Dedifferentiated amniotic fluid mesenchymal stem cell (primary cell): ENCODE measurements at regions not wholly inside any gene's neighbourhood (a gene's known extent, or its start where the extent isn't known, plus 50 kb on each side); places are given as distances from the start of the nearest gene placed in this dataset.
A peak's percentile ranks its signal among the peaks of the same experiment; 100 is the strongest.

Source experiments
- DNase-seq: peaks from one replicate; pipeline ENCODE4 v3.0.0-alpha.2; 2016; ENCODE audit errors: extremely low spot score

DNA sequence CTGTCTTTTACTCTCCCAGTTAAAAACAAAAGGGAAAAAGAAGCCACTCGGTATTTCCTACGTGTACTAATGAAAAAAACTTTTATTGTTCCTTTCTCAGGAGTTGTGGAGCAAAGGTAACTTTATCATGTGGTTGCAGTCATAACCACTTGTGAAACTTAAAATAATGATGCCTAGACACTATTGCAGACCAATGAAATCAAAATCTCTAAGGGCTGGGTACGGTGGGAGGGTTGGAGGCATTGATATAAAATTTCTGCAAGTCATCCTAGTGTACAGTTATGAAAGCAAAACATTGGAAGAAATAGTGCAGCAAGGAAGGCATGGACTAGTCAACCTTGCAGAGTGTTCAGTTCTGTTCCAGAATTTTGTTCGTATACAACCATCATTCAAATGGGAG, 808.8 kb downstream of the TUSC7 start:
- no peak for DNase-seq

DNA sequence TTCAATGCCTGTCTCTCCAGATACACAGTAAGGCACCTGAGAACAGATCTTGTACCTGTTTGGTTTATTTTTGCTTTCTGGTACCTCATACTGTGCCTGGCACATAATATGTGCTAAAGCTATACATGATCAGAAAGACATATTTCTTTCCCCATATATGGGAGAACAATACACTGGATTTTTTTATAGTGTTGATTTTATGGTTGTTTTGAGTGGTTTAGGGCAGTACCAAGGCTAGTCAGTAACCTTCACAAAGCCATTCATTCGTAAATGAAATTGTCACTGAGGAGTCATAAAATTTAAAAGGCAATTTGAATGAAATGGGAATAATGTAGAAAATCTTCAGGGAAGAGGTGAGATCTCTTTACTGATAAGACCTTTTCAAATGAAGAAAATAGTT, 810.2 kb downstream of the TUSC7 start:
- DNase-seq: no peak

DNA sequence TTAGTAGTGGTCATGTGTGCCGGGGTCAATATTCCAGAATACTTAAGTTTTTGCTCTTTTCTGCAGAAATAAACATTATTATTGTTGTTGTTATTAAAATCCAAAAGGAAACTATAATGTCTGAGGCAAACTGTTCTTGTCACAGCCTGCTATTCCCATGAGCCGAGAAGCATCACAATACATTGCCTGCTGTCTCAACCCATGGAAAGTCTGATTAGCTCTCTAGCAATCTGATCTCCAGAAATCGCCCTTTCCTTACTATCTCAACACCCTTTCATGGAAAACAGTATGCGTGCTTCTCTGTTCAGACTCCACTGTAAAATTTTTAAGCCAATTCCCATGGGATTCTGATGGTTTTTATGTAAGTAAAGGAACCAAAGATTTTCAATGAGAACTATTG, 811.0 kb downstream of the TUSC7 start:
- no peak for DNase-seq

DNA sequence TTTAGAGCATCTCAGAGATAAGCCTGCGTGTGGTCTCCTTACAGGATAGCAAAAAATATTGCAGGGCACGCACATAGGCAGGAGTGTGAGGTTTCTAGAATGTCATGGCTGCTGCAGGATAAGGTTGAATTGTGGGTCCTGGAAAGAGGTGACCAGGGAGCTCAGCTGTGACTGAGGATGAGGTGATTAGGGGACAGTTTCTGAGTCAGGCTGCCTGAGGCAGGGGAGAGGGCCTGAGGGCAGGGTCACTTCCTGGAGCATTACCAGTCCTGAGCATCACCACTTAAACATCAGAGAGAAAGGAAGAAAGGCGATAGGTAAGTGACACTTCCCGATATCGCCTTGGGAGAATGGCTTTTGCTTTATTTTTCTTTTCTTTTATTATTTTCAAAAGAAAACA, 813.8 kb downstream of the TUSC7 start:
- no peak for DNase-seq

DNA sequence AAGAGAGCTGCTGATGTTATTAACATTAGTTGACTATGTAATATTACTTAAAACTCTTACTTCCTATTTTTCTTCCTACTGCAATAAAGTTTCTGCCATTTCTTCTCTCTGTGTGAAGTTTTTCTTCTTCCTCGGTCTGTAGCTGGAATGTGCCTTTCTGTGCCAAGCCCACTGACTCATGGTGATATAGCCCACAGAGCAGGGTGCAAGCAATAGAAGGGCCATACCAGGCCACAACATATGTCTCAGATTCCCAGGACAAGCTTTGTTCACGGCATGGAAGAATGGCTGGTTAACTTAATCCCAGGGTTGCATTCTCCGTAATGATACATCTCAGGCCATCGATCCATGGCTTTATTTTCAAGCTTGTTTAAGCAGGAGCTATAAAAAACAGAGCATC, 815.3 kb downstream of the TUSC7 start:
- DNase-seq: peak; percentile 65

DNA sequence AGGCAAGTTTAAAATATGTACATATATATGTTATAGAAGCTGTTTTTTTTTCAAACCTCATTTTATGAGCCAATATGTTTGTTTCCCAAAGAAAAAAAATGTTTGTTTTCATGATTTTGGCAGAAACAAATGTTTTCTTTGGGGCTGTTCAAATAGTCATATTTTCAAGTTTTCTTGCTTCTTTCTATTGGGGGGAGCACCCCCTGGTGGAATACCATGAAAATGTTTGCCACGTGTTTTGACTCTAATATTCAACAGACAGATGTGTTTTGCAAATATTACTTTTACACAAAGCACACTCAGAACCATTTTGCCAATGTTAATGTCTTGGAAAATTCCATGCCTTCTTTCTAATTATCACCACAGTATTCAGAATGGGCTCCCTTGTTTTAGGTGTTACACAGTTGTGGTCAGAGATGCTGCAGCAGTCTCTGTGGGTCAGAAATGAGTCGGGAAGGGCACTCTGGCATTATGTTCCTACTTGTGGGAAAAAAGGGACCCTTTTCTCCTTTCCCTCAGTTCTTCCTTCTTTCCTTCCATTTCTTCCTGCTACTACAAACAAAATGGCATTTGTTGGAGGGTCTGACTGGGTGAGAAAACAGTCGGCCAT, 817.0 kb downstream of the TUSC7 start:
- peak; percentile 68 for DNase-seq

DNA sequence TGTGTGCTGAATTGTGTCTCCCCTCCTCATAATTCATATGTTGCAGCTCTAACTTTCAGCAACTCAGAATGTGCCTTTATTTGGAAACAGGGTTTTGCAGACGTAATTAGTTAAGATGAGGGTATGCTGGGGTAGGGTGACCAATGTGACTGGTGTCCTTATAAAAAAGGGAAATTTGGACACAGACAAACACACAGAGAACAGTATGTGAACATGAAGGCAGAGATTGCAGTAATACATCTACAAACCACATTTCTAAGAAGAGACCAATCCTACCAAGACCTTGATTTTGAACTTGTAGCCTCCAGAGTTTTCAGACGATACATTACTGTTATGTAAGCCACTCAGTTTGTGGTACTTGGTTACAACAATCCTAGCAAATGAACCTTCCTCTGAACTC, 817.8 kb downstream of the TUSC7 start:
- DNase-seq: no peak

DNA sequence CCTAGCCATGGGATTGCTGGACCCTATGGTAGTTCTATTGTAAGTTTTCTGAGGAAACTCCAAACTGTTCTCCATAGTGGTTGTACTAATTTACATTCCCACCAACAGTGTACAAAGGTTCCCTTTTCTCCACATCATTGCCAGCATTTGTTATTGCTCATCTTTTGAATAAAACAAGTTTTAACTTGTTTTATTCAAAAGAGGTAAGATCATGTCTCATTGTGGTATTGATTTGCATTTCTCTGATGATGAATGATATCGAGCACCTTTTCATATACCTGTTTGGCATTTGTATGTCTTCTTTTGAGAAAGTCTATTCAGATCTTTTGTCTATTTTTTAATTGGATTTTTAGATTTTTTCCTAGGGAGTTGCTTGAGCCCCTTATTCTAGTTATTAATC, 819.1 kb downstream of the TUSC7 start:
- no peak for DNase-seq

DNA sequence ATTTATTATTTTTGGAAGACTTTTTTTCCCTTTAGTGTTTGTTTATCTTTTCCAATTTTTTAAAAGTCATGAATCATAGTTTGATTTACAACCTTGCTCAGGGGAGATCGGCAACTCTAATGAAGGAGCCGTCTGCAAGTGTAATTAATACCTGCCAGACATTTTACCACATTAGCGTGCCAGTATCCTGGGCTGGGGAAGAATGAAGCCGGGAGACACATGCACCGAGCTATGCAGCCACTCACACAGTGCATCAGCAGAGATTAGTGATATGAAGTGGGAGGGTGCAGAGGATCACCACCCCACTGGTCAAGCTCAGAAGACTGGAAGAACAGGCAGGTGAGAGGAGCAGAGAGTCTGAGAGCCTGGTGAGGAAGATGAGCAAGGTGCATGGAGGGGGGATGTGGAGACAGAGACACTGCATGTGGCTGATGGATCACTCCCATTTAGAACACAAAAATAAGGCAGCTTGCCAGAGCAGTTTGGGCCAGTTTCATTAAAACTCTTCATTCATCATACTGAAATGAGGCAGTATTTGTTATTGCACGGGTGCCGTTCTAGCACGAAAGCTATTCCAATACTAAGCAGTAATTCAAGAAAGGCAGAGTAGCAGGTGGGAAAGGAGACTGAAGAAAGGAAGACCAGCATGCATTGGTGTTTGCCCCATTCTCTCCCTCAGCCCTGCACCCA, 821.6 kb downstream of the TUSC7 start:
- no peak for DNase-seq

DNA sequence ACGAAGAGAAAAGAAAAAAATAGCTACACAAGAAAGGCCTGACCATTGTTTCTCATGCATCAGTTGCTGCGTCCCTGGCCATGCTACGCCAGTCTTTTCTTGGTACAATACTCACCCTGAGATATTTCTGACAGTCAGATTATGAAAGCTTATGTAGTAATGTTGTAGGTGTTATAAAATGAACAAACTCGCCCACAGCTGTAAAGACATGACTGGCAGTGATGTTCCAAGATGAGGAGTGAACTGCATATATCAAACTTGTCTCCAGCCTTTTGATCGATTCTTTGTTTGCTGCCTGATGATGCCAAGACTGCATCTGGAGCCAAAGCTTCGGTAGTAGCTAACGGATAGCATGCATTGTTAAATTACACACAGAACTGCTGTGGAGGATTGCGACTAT, 822.7 kb downstream of the TUSC7 start:
- DNase-seq: no peak

DNA sequence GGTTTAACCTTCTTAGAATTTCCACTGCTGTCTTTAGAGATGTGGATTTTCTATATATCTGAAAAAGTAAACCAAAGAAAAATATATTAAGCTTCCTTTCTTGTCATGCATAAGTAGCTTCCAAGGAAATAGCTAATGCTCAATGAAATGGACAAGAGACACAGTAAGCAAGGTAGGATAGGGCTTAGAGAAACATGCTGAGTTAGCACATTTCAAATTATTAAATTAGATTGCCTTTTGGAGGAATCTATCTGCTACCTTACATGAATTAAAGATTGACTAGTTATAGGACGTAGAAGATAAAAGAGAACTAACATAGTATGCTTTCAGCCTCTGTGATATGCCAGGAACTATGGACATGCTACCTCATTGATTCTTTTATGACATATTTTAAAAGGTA, 824.6 kb downstream of the TUSC7 start:
- no peak for DNase-seq

DNA sequence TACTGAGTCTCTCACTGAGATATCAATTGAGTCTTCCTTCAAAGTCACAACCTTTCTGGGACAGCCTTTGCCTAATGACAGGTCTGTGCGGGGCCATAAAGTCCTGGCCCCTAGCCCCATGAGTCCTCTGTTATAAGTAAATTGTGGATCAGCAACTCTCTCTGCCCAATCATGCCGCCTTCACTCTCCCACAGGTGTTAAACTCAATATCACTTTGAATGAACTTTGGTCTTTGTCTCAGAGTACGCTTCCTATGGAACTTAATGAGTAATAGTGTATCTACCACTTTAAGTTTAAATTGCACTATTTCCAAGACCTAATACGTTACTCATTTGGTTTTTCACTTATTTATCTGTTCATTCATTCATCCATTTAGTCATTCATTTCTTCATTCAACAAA, 826.4 kb downstream of the TUSC7 start:
- DNase-seq: no peak

DNA sequence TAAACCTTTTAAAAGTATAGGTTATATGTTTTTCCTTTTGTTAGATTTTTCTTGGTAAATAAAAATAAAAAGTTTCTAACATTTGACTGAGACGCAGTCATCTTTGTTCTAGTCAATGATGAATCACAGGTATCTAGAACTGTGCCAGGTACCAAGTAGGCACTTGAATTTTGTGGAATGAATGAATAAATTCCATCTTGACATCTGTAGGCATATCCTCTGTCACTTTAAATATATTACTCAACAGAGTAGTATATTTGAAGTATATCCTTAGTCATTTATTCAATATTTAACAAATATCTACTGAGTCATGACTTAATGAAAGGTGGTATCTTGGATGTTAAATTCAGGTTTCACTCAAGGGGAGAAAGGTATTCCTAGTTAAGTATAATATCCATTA, 828.4 kb downstream of the TUSC7 start:
- DNase-seq: no peak

DNA sequence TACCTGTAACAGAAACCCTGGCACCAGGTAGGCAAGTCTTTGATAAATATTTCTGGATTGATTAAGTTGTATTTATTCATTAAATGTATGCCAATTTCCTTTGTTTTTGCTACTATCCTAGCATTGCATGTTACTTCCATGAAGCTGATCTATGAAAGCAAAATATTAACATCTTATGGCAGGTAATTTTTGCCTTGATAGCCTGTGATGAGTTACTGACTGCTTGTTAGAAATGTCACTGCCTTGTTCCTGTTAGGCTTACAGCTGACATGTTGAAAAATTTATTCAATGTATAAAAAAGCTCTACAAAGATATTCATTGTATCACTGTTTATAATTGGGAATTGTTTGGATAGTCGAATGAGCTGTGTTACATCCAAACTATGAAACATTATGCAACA, 830.1 kb downstream of the TUSC7 start:
- DNase-seq: no peak

DNA sequence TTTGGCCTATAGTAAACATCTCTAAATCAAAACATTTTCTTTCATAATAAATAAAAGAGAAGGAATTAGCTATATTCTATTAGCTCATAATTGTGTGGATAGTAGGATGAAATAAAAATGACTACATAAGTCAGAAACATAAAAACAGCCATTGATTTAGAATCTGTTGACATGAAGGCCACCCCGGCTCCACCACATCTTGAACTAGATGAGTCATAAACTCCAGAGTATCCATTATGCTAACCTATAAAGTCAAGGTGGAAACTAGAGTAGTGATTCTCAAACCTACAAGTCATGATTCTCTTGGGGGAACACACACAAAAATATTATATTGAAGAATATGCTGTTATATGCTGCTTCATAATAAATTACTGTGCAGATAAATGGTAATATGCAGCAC, 831.0 kb downstream of the TUSC7 start:
- DNase-seq: no peak

DNA sequence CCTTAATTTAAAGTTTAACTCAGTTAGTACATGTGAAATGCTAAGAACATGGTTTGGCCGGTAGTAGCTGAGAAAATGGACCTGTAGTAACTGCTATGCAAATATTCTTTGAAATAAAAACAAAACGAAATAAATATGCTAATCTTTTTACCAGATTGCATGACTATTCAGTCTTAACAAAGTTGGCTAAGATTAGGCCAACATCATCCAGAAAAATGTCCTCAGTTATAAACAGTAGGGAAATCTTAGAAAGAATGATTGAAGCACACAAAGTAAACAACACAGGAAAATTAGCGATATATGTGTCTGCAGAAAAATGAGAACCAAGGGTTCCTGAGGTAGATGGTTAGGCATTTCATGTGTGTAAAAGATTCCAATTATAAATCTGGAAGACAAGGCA, 832.1 kb downstream of the TUSC7 start:
- no peak for DNase-seq

DNA sequence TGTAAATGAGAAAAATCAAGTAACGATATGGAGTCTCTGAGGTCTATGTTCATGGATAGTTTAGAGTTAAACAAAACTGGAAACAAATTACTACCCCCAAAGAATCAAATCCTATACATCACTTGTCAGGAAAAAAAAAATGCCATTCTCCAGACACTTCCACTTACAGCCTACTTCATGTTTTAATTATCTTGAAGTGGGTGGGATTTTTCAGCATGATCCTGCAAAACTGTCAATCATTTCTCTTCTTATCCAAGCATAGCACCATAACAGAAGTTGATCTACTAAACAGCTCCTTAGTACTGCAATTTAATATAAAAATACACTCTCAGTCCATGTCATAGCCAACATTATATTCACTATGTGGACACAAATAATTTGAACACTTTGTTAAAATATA, 833.9 kb downstream of the TUSC7 start:
- no peak for DNase-seq

DNA sequence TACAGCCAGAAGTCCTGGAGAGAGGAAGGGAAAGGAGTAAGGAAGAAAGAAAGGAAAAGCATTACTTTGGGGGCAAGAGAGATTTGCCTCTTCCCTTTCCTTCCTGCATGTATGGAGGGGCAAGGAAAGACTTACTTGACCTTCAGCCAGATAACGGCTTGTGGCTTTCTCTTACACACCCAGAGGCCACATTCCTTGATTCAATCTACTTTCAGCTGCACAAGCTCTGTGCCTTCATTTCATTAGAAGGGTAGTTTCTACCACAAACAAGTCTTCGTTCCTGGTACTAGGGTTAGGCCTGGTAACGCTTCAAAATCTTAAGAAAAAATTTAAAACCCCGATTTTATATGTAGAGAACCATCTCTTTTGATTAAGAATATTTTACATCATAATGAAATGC, 835.9 kb downstream of the TUSC7 start:
- no peak for DNase-seq

DNA sequence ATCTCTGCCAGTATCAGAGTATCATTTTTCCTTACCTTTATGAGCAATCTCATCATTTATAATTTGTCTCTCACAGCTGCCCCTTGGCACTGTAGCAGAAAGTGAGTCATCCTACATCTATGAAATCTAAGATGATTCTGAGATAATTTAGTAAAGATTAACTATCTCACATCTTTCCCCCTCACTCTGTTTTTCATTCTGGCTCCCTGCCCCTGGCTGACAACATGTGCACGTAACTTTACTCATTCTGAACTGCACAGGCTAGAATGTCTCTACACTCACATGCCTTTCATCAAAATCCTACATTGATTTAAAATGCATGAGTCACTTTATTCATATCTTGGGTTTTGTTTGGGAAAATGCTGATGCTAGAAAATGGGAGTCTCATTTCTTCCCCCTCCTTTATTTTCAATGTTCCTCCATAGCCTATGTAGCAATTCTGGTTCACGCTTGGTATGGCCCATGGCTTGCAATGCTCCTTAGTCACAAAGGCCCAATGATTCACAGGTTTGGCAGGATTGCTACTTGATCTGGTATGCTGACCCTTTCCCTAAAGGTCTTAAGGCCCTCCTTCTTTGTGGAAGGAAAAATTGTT, 838.5 kb downstream of the TUSC7 start:
- peak; percentile 40 for DNase-seq

DNA sequence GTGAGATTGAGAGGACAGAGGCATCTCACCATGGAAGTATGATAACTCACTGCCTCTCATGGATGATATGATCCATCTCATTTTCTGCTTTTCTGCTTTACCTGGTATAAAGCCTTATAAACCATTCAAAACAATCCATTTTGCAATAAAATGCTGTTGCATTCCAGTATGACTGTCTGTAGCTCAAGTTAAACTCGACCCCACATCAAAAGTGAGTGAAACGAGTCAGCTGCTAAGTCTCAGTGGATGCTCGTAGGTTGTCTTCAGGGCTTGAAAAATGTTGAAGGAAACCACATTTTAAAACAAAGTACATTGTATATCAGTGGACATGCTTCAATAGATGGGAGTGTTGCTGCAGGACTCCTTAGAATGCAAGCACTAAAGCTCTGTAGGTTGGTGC, 839.0 kb downstream of the TUSC7 start:
- DNase-seq: no peak

DNA sequence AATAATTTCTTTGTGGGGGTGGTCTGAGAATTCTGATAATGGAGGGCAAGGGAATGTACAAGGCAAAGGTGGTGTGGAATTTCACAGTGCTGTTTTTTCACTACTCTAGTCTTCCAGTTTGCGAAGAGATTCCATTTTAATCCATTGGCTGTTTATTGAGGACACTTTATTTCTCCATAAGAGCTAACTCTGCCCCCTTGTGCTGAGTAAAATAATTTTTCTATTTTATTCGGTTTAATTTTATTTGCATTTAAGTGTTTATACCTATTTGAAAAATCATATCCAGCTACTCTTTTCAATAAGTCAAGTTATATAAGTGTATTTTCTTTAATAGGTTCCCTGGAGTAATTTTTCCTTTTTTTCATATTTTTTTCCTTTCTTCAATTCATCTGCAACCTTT, 840.1 kb downstream of the TUSC7 start:
- no peak for DNase-seq

DNA sequence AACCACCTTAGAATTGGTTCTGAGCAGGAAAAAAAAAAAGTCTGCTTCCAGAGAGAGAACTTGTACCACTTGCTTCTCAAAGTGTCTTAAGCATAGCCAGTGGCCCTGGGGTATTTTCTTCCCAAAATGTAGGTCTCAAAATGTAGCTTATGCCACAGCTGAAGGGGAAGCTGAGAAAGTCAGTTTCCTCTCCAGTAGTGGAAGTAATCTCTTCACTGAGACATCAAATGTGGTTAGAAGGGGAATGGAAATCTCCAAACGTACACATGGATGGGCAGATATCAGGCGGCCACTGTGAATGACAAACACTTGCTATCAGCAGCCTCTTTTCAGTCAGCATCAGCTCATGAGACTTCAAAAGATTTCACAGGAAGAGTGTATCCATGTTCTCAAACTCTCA, 841.2 kb downstream of the TUSC7 start:
- no peak for DNase-seq

DNA sequence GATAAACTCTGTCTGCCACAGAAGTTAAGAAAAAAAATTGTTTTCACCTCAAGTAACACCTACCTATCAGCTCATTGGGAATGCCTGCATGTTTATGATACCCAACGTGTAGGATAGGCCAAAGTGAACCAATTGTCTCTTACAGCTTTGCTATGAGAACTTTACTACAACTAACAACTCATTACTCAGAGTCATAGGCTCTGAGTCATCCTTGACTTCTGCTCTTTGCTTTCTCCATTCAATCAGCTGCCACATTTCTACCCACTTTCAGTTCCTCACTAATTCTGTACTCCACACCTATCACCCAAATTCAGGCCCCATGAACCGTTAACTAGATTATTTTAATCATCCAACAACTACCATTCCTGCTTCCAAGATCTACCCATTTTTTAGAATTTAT, 843.9 kb downstream of the TUSC7 start:
- no peak for DNase-seq
